MG63 (cell line): ENCODE measurements at regions not wholly inside any gene's neighbourhood (a gene's known extent, or its start where the extent isn't known, plus 50 kb on each side); places are given as distances from the start of the nearest gene placed in this dataset.
"Not testable (repeated sequence)": the region's sequence is repeated elsewhere in the genome, so short reads cannot be mapped to it uniquely, and the experiment has no call there.

Source experiments
- DNase-seq: peaks from one replicate; pipeline ENCODE4 v3.0.0-alpha.2; 2020
- H3K27me3 ChIP-seq: fragments of 250-450 bp; sonication (Bioruptor Pico); 2 replicates; pipeline ENCODE4 v1.5.1; 2020; ENCODE audit warnings: mild to moderate bottlenecking, moderate library complexity
- H3K36me3 ChIP-seq: fragments of 250-450 bp; sonication (Bioruptor Pico); 2 replicates; pipeline ENCODE4 v1.5.1; 2020; ENCODE audit warnings: mild to moderate bottlenecking, moderate library complexity
- H3K4me3 ChIP-seq: fragments of 250-450 bp; sonication (Bioruptor Pico); 2 replicates; pipeline ENCODE4 v1.5.1; 2020; ENCODE audit warnings: mild to moderate bottlenecking, moderate library complexity
- H3K9me3 ChIP-seq: fragments of 250-450 bp; sonication (Bioruptor Pico); 2 replicates; pipeline ENCODE4 v1.5.1; 2020; ENCODE audit warnings: mild to moderate bottlenecking, moderate library complexity

GRCh38 chr4:12903640-12904039, 580.5 kb downstream of the RAB28 start:
- not testable (repeated sequence) for H3K4me3 ChIP-seq, DNase-seq, H3K27me3 ChIP-seq, H3K9me3 ChIP-seq, H3K36me3 ChIP-seq

GRCh38 chr4:12902735-12903134, 581.4 kb downstream of the RAB28 start:
- DNase-seq = no peak
- H3K36me3 ChIP-seq = no peaks in the 10 kb centered on the region
- H3K4me3 ChIP-seq = no peak overlapping the region
- H3K27me3 ChIP-seq = no peaks in the 10 kb centered on the region
- no peaks in the 10 kb centered on the region for H3K9me3 ChIP-seq

- no peak for DNase-seq
- H3K36me3 ChIP-seq = no peaks in the 10 kb centered on the region
Measured at GRCh38 chr4:12897954-12898353, 586.2 kb downstream of the RAB28 start.

GRCh38 chr4:12894062-12894461, 590.1 kb downstream of the RAB28 start:
- H3K36me3 ChIP-seq = no peaks in the 10 kb centered on the region
- no peak for DNase-seq
- H3K4me3 ChIP-seq = no peak overlapping the region
- H3K9me3 ChIP-seq = no peaks in the 10 kb centered on the region
- no peaks in the 10 kb centered on the region for H3K27me3 ChIP-seq

More at GRCh38 chr4:12897954-12898353, 586.2 kb downstream of the RAB28 start:
- H3K9me3 ChIP-seq = no peaks in the 10 kb centered on the region
- H3K4me3 ChIP-seq = no peak overlapping the region
- H3K27me3 ChIP-seq = no peaks in the 10 kb centered on the region

- Histone ChIP-seq H3K9me3 (no peaks in the 10 kb centered on the region), H3K27me3 (no peaks in the 10 kb centered on the region), H3K36me3 (no peaks in the 10 kb centered on the region), H3K4me3 (no peak overlapping the region)
- peak; percentile 23 for DNase-seq
Measured at GRCh38 chr4:12889054-12889453, 595.1 kb downstream of the RAB28 start.

- Histone ChIP-seq H3K4me3 (no peak overlapping the region), H3K9me3 (no peaks in the 10 kb centered on the region), H3K36me3 (no peaks in the 10 kb centered on the region), H3K27me3 (no peaks in the 10 kb centered on the region)
- no peak for DNase-seq
Measured at GRCh38 chr4:12884846-12885796, 599.0 kb downstream of the RAB28 start.

GRCh38 chr4:12881945-12882584, 602.1 kb downstream of the RAB28 start:
- Histone ChIP-seq H3K36me3 (no peaks in the 10 kb centered on the region), H3K9me3 (no peaks in the 10 kb centered on the region), H3K4me3 (no peak overlapping the region), H3K27me3 (no peaks in the 10 kb centered on the region)
- no peak for DNase-seq

- no peaks in the 10 kb centered on the region for H3K36me3 ChIP-seq
- no peak for DNase-seq
- no peaks in the 10 kb centered on the region for H3K9me3 ChIP-seq
Measured at GRCh38 chr4:12880844-12881243, 603.3 kb downstream of the RAB28 start.

GRCh38 chr4:12879496-12879895, 604.6 kb downstream of the RAB28 start:
- DNase-seq = no peak
- no peaks in the 10 kb centered on the region for H3K36me3 ChIP-seq
- H3K4me3 ChIP-seq = no peak overlapping the region
- H3K9me3 ChIP-seq = no peaks in the 10 kb centered on the region
- H3K27me3 ChIP-seq = no peaks in the 10 kb centered on the region

More at GRCh38 chr4:12880844-12881243, 603.3 kb downstream of the RAB28 start:
- no peaks in the 10 kb centered on the region for H3K27me3 ChIP-seq
- H3K4me3 ChIP-seq = no peak overlapping the region

- H3K4me3 ChIP-seq = no peak overlapping the region
- H3K9me3 ChIP-seq = no peaks in the 10 kb centered on the region
- no peak for DNase-seq
- H3K27me3 ChIP-seq = no peaks in the 10 kb centered on the region
- no peaks in the 10 kb centered on the region for H3K36me3 ChIP-seq
Measured at GRCh38 chr4:12875640-12876243, 608.4 kb downstream of the RAB28 start.

- Histone ChIP-seq H3K27me3 (no peaks in the 10 kb centered on the region), H3K9me3 (no peaks in the 10 kb centered on the region), H3K4me3 (no peak overlapping the region), H3K36me3 (no peaks in the 10 kb centered on the region)
- no peak for DNase-seq
Measured at GRCh38 chr4:12873351-12873750, 610.8 kb downstream of the RAB28 start.

GRCh38 chr4:12861422-12861821, 622.7 kb downstream of the RAB28 start:
- no peak for DNase-seq
- no peaks in the 10 kb centered on the region for H3K9me3 ChIP-seq
- no peaks in the 10 kb centered on the region for H3K36me3 ChIP-seq
- no peaks in the 10 kb centered on the region for H3K27me3 ChIP-seq
- no peak overlapping the region for H3K4me3 ChIP-seq

GRCh38 chr4:12852338-12853307, 631.5 kb downstream of the RAB28 start:
- Histone ChIP-seq H3K36me3 (no peaks in the 10 kb centered on the region), H3K4me3 (no peak overlapping the region), H3K9me3 (no peaks in the 10 kb centered on the region), H3K27me3 (no peaks in the 10 kb centered on the region; the same call in 1 of the 2 replicates)
- DNase-seq = no peak

GRCh38 chr4:12846368-12846767, 637.8 kb downstream of the RAB28 start:
- Histone ChIP-seq H3K4me3 (no peak overlapping the region), H3K27me3 (no peaks in the 10 kb centered on the region), H3K36me3 (no peaks in the 10 kb centered on the region), H3K9me3 (no peaks in the 10 kb centered on the region)
- no peak for DNase-seq

GRCh38 chr4:12844141-12844540, 640.0 kb downstream of the RAB28 start:
- no peak overlapping the region for H3K4me3 ChIP-seq
- no peaks in the 10 kb centered on the region for H3K27me3 ChIP-seq
- H3K36me3 ChIP-seq = no peaks in the 10 kb centered on the region
- H3K9me3 ChIP-seq = no peaks in the 10 kb centered on the region
- DNase-seq = no peak

GRCh38 chr4:12827966-12828365, 656.2 kb downstream of the RAB28 start:
- no peak for DNase-seq
- no peak overlapping the region for H3K4me3 ChIP-seq
- no peaks in the 10 kb centered on the region for H3K9me3 ChIP-seq
- H3K27me3 ChIP-seq = no peaks in the 10 kb centered on the region
- H3K36me3 ChIP-seq = no peaks in the 10 kb centered on the region
